Fibroblast of skin of left quadriceps (primary cell): ENCODE measurements at regions not wholly inside any gene's neighbourhood (a gene's known extent, or its start where the extent isn't known, plus 50 kb on each side); places are given as distances from the start of the nearest gene placed in this dataset.
"Not testable (repeated sequence)": the region's sequence is repeated elsewhere in the genome, so short reads cannot be mapped to it uniquely, and the experiment has no call there.

Experiments used
- DNase-seq, 2 experiments: peaks; one replicate each; pipeline ENCODE4 v3.0.0-alpha.2; 2013; ENCODE audit warnings: low read depth in 2 of 2

DNA sequence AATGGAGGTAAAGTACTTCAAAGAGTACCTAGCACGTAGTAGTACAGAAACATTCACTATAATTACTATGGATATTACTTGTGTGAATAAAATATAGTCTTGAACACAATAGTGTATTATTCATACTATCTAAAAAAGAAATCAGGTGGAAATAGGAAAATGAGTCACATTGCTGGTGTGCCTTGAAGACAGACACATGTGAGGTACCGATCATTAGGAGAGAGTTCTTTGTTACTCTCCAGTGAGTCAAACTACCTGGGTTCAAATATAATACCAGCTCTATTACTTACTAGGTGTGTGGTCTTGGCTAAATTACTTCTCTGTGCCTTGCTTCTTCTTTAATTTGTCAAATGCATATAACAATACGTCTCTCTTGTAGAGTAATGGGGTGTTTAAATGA, 50.8 kb upstream of the BEND6 start:
- DNase-seq: no peak

- DNase-seq: peak; percentile 56 to 58
Measured at GRCh38 chr6:56902641-56903464, 52.1 kb upstream of the BEND6 start.

- no peak for DNase-seq
Measured at GRCh38 chr6:56900784-56901183, 54.1 kb upstream of the BEND6 start.

- no peak for DNase-seq
Measured at GRCh38 chr6:56899753-56900152, 55.2 kb upstream of the BEND6 start.

DNA sequence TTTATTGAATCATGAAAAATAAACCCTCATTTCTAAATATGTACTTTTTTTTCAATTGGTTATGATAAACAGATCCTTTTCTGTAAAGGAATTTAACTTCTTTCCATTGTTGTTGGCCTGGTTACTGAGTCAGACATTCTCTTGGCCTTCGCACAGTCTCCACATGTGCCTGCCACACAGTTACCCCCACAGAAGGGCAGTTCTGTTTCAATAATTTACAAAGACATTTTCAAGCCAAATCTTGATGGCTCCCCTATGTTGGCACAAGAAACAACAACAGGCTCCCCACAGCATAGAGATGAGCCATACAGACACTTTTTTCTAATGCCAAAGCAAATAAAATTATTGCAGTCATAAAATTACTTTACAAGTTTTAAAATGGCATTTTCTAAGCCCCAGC, 55.6 kb upstream of the BEND6 start:
- no peak for DNase-seq

- DNase-seq: no peak
Measured at GRCh38 chr6:56897789-56898529, 56.9 kb upstream of the BEND6 start.

DNA sequence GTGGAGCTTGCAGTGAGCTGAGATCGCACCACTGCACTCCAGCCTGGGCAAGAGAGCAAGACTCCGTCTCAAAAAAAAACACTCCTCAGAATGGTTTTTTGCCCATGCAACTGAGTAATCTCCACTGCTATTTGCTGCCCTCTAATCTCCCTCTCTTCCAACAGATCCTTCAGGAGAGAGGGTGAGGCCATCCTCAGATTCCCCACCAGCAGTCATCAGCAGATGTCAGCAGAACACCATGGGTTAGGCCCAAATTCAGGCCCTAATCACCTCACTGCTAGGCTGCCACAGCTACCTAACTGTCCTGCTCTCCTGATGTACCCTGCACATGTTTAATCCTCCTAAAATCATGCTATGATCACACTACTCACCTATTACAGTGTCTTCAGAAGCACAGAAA, 63.2 kb upstream of the BEND6 start:
- no peak for DNase-seq

GRCh38 chr6:56890683-56891429, 64.1 kb upstream of the BEND6 start:
- peak; percentile 87 to 88 for DNase-seq

DNA sequence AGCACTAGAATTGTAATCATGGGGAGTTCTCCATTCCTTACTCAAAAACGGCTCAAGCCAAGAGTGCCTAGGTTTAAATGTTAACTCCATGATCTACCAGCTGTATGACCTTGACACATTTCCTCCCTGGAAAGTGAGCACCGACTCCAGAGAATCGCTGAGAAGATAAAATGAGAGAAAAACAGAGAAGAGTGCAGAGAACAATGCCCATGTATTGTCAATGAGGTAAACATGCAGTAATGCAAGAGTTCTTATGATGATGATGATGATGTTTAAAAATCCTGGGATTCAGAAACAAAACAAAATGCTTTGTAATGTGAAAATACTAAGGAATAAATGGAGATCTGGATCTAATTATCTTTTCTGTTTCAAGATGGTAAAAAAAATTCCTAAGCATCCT, 64.8 kb upstream of the BEND6 start:
- DNase-seq: no peak

DNA sequence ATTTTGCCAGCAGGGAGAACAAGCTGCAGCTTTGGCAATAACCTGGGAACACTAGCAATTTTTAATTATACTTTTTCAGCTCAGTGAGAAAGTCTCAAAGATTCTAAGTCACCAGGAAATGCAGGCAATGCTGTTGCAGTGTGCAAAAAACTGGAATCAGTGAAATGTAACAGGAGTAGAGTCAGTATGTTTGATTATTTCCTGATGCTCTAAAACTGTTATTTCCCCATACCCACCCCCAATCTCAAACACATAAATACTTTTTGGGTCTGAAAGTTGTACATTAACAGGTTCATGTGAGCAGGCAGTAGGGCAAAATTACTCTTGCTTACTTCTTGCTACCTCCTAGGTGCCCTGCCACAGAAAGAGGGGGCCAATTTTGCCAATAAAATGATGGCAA, 65.4 kb upstream of the BEND6 start:
- no peak for DNase-seq

GRCh38 chr6:56888687-56889086, 66.2 kb upstream of the BEND6 start:
- no peak for DNase-seq

- DNase-seq: no peak
Measured at GRCh38 chr6:56887086-56887485, 67.8 kb upstream of the BEND6 start.

DNA sequence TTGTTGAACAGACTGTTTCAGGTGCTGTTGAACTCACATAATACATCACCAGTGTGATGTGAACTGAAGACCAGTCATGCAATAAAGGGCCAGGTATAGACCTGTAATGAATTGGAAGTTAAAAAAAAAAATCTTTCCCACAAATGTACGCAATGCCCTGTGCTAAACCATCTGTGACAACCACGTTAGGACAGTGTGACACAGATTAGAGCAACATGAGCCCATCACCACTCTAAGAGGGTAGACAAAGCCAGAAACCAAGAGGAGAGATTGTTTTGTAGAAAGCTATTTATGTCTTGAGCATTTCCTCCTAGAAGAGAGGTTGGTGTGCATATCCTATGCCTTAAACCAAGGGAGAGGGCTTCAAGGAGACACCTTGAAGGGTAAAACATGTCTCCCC, 77.0 kb upstream of the BEND6 start:
- no peak for DNase-seq

DNA sequence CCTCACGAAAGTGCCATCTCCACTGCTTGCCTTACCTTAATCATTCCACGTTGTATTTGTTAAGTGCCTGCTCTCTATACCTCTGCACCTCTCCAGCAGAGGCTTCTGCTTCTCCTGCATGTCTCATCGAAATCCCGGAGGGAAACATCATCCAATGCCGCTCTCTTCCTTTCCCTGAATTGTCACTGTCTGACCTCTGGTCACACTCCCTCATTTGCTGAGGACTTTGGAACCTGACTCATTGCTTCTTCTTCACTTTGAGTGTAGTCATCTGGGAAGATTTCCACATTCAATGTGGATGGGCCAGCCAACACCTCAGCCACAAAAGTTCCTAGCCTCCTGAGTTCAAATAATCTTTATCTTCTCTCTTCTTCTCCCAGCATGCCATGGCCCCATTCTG, 78.9 kb upstream of the BEND6 start:
- DNase-seq: no peak

DNA sequence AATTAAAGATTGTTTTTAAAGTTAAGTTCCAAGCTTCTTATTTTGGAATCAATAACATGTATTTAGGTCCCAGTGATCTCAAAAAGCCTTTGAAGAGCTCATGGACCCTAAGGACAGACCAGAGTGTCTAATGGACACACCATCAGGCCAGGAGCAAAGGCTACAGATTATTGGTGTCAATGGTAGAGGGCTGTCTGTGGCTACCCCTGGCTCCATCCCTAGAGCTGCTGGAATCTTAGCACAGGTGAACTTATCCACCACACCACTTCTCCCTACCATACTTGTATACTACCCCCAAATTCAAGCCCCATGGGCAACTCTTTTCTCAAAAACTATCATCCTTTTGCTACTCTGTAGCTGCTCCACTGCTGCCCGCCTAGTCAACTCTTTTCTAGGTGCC, 79.4 kb upstream of the BEND6 start:
- DNase-seq: no peak

DNA sequence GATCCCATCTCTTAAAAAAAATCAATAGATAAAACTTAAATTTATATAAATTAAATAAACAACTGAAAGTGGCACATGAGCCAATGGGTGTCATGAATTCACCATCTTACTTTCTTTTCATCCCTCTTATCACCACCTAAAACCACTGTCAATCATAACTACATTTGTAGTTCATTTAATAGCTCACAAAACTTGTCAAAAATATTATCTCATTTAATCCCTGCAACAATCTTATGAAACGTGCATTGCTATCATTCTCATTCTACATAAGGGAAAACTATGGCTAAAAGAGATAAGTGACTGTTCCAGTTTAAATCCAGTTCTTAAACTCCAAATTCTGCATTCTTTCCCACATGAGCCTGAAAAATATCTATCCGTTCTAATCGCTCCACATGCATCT, 80.6 kb upstream of the BEND6 start:
- DNase-seq: no peak

- DNase-seq: not testable (repeated sequence)
Measured at GRCh38 chr6:56870053-56870452, 84.9 kb upstream of the BEND6 start.

GRCh38 chr6:56869346-56869745, 85.6 kb upstream of the BEND6 start:
- no peak for DNase-seq

DNA sequence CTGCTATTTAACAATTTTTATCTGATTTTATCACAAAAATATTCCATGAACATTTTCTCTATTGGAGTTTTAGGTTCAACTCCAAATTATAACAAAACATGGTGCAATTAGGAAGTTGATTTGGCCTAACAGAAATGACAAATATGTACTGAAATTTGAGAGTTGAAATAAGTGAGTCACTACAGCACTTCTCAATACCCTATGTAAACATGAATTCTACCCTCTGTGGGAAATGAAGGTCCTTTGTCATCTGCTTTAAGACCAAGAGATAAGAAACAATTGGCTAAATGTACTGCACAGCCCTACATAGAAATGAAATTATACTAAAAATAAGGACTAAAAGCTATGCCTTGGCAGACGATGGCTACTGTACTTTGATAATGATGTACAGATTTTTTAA, 86.2 kb upstream of the BEND6 start:
- peak in 1 of 2 experiments; percentile 53 for DNase-seq

GRCh38 chr6:56866917-56867522, 87.9 kb upstream of the BEND6 start:
- no peak for DNase-seq

DNA sequence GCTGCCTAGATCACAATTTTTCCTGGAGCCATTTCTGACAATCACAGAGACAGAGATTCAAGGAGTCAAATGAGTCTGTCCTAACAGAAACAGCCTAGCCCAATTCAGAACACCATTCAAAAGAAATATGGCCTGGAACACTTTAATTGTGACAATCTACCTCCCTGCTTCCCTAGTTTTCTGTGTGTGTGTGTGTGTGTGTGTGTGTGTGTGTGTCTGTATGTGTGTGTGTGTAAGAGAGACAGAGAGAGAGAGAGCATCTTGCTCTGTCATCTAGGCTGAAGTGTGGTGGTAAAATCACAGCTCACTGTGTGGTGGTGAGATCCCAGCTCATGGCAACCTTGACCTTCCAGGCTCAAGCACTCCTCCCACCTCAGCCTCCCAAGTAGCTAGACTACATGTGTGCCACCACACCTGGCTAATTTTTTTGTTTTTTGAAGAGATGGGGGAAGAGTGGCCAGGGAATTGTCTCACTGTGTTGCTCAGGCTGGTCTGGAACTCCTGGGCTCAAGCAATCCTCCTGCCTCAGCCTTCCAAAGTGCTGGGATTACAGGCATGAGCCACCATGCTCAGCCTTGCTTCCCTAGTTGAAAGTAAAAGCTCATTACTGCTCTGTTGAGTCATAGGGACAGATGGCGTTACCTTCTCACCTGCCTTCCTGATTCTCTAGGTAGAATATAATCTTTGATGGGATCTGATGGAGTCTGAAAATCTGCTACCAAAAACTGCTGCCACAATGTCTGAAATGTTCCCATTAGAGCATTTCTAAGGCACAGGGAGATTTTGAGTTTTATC, 89.6 kb upstream of the BEND6 start:
- no peak for DNase-seq
